IPS-11a (cell line): ENCODE measurements at regions not wholly inside any gene's neighbourhood (a gene's known extent, or its start where the extent isn't known, plus 50 kb on each side); places are given as distances from the start of the nearest gene placed in this dataset.

Experiments
- H3K4me3 ChIP-seq: one replicate; pipeline ENCODE4 v1.5.1; 2013; ENCODE audit warnings: low read depth, low read length, control low read depth

DNA sequence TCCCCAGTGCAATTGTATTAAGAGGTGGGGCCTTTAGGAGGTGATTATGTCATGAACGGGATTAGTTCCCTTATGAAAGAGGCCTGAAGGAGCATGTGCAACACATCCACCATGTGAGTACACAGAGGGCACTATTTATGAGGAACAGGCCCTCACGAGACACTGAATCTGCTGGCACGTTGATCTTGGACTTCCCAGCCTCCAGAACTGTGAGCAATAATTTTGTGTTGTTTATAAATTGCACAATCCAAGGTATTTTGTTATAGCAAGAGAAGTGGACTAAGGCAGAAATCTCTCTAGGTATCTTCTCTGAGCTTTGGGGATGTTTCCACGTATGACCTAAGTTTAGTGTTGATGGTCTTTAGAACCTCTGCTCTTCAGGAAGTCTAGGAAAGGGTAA is 149.3 kb upstream of the CBLB start:
- no peak overlapping the region for H3K4me3 ChIP-seq

DNA sequence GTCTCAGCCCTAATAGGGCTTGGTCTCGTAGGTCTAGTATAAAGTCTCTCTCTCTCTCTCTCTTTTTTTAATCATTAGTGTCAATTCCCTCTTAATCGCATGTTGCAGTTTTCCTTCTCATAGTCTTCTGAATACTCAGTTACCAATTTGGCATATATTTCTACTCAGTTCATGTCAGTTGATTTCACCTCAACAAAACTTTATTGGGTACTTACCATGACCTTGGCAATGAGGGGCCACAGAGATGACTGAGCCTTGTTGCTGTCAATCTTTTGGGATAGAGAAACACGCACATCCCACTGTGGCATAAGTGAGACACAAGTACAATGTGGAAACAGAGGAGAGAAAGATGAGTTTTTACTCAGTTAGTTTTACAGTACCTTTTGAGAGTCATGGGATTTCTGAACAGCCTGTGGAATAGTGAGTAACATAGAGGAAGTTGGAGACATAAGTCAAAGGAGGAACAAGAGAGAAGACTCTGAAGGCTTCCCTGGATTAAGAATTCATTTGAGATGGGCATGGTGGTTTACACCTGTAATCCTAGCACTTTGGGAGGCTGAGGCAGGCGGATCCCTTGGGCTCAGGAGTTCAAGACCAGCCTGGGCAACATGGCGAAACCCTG is 150.2 kb upstream of the CBLB start:
- no peak overlapping the region for H3K4me3 ChIP-seq

DNA sequence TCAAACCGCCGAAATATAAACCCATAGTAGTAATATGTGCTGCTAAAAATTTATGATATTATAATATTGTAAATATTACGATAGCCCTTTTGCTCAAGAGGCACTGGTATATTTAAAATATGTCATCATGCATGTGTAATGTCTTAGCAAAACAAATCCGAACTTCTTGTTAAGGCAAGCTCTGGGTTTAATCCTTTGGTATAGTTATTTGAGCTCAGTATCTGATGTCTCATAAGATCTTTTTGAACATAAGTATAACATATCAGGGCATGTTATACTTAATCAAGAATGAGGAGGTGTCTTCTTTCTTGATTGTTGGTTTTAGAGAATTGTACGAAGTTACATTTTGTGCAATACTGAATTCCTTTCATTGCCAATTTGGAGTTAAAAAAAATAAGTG is 154.1 kb upstream of the CBLB start:
- H3K4me3 ChIP-seq, result no peak overlapping the region

DNA sequence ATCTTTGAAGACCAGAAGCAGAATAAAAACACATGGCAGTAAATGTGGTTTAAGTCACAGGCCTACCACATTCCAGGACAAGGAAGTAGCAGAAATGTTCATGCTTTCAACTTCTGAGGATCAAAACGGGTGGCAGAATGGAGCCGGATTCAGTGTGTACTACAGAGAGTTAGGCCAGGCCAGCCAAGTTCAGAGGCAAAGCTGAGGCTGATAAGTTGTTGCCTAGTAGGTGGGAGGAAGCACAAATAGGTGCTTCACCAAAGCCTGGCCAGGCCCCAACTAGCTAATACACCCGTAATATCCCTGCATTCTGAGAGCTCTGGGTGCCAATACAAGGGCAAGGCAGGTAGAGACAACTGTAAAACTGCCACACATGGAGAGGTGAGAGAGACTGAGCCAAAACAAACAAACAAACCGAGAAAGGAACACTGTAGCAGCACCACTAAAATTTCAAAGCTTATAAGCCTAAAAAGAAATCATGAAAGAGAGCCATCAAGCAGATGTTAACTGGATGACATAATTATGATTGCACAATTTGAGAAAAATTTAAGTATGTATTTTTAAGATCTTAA is 156.4 kb upstream of the CBLB start:
- no peak overlapping the region for H3K4me3 ChIP-seq

DNA sequence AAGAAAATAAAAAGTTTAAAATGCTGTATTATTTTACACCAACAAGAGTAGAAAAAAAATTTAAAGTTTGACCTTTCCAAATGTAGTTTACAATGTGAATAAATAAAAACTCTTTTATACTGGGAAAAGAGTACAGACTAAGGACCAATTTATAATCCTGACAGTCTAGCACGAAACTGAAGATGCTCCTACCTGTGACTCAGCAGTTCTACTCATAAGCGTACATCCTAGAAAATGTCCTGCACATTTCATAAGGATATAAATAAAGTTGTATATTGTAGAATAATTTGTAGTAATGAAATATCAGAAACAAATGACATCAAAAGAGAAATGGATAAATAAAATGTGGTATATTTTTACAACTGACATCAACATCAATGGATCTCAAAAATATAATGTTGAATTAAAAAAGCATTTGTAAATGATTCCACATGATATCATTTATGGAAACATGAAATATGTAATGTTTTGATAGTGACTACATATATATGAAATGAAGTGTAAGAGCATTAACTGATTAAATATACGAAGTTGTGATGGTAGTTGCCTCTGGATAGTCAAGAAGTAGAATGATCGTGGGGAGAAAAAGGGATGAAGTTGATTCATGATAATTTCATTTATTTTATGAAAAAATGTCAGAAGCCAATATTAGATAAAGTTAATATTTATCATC is 161.3 kb upstream of the CBLB start:
- no peak overlapping the region for H3K4me3 ChIP-seq

GRCh38 chr3:106030627-106030963 is 161.8 kb upstream of the CBLB start:
- no peak overlapping the region for H3K4me3 ChIP-seq

DNA sequence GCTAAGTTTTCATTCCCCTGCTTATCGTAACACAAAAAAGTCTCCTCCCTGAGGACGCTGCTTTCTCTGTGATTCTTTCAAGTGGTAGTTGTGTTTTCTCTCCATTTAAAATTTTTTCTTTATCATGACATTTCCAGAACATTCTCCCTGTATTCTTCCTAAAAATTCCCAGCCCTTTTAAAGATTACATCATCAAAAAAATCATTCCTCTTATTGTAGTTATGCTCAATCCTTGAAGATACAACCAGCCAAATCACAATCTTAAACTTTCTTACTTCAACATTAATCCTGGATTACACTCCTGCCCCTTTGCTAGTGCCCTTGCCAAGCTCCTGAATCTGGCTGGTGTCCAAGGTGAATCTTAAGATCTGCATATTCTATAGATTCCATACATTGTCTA is 163.7 kb upstream of the CBLB start:
- no peak overlapping the region for H3K4me3 ChIP-seq

DNA sequence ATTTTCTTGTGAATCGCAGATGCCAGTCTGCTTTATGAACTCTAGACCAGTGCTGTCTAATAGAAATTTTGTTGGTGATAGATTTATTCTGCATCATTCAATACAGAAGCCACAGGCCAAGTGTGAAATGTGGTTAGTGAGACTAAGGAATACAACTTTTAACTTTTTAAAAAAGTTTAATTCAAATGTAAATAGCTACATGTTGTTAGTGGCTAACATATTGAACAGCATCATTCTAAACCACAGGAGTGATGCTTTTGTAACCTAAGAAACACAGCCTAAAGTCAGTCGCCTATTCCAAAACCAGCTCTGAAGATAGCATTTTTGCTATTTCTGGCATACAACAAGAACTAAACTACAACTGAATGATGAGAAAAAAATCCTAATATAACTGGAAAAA is 164.8 kb upstream of the CBLB start:
- no peak overlapping the region for H3K4me3 ChIP-seq

GRCh38 chr3:106034313-106034712 is 165.5 kb upstream of the CBLB start:
- H3K4me3 ChIP-seq, result no peak overlapping the region

DNA sequence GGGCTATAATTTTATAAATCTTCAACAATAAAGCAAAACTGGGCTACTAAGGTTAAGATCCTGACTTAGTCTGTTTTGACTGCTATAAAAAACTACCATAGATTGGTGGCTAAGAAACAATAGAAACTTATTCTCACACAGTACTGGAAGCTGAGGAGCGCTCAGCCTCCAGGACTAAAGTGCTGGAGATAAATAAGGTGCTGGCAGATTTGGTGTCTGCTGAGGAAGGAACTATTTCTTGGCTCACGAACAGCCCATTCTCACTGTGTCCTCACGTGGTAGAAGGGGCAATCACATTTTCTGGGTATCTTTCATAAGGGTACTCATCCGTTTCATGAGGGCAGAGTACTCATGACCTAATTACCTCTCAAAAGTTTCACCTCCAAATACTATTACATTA is 166.8 kb upstream of the CBLB start:
- no peak overlapping the region for H3K4me3 ChIP-seq

GRCh38 chr3:106036696-106037095 is 167.9 kb upstream of the CBLB start:
- H3K4me3 ChIP-seq, result no peak overlapping the region

GRCh38 chr3:106047221-106047620 is 178.4 kb upstream of the CBLB start:
- H3K4me3 ChIP-seq, result no peak overlapping the region

GRCh38 chr3:106048946-106049481 is 180.2 kb upstream of the CBLB start:
- no peak overlapping the region for H3K4me3 ChIP-seq

GRCh38 chr3:106049821-106050220 is 181.0 kb upstream of the CBLB start:
- no peak overlapping the region for H3K4me3 ChIP-seq

DNA sequence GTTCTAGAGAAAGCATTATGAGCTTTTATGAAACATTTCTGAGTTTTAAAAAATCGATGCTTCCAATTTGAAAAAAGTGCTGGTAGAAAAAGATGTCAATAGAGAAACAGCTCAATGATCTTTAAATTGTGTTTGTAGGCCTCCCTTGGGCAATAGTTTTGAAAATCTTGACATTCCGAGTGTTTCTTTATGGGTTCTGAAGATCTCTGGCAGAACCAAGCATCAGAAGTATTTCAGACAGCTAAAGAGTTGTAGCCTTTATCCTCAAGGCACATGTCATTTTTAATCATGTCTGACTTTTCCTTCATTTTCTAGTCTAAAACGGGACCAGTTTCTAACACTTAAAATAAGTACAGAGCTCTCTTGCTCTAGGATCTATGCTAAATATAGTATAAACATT is 188.1 kb upstream of the CBLB start:
- no peak overlapping the region for H3K4me3 ChIP-seq

GRCh38 chr3:106058475-106058874 is 189.7 kb upstream of the CBLB start:
- H3K4me3 ChIP-seq, result no peak overlapping the region

DNA sequence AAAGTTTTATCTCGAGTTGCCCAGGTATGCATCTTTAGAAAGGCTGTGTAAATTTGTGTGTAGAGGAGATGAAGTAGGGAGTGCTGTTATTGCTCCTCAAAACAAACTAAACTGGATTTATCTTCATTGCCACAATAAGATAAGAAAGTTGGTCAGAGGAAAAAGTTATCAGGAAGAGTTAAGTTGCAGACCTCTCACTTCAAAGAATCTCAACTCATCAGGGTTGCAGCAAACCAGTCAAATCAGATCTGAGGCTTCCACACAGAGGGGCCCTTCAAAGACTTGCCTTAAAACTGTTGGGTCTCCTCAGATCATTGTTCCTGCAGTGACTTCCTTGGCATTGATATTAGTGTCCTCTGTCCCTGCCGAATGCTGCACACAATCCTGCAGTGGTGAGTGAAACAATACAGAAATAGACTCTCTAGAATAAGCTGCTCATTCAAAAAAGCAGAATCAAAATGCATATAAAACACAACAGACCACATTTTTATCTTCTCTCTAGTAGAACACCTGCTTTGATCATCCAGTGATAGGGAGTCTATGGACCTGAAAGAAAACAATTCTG is 191.2 kb upstream of the CBLB start:
- H3K4me3 ChIP-seq, result no peak overlapping the region

DNA sequence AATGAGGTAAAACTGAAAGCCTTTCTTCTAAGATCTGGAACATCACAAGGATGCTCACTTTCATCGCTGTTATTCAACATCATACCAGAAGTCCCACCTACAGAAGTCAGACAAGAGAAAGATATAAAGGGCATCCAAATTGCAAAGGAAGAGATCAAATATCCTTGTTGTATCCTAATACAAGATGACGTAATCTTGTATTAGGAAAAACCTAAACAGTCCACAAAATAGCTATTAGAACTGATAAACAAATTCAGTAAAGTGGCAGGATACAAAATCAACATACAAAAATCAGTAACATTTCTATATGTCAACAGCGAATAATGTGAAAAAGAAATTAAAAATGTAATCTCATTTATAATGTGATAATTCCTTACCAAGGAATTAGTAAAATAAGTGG is 195.1 kb upstream of the CBLB start:
- H3K4me3 ChIP-seq, result no peak overlapping the region

DNA sequence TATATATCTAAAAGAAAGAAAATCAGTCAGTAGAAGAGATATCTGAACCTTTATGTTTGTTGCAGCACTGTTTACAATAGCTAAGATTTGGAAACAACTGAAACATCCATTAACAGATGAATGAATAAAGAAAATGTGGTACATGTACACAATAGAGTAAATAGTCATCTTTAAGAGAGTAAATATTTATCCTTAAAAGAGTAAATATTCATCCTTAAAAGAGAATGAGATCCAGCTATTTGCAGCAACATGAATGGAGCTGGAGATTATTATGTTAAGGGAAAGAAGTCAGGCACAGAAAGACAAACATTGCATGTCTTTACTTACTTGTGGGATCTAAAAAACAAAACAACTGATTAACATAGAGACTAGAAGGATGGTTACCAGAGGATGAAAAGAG is 197.0 kb upstream of the CBLB start:
- H3K4me3 ChIP-seq, result no peak overlapping the region

GRCh38 chr3:106067711-106068110 is 198.9 kb upstream of the CBLB start:
- H3K4me3 ChIP-seq, result no peak overlapping the region

DNA sequence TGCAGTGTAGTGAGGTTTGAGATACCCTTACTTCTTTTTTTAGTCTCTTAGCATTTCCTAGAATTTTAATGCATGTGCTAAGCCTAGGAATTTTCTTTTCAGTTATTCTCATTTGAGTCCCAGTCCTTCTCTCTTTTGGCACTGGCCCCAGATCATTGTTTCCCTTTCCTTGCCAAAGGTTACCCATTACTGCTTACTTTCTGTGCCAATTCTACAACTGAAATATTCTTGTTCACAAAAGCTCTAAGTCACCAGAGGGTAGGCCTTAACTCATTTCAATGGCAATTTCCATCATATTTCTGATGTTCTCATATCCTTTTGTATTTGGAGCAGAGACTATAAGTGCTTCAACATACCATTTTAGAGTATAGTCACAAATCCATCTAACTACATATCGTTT is 199.6 kb upstream of the CBLB start:
- H3K4me3 ChIP-seq, result no peak overlapping the region

DNA sequence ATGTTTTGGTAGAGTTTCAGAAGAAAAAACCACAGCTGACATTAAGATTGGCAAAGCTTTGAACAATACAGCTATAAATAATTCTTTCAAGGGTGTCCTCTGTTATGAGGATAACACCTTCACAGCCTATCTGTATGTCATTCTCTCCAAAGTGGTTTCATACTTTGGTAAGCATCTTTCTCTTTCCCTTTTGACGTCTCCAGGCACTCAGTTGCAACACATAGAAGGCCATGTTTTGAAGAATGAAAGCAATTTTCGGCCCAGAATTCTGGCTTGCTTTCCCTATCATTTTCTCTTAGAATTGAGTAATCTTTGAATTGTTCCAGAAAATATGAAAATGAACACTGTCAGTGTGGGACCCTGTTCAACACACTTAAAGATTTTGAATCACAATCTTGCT is 200.0 kb upstream of the CBLB start:
- H3K4me3 ChIP-seq, result no peak overlapping the region
